ENCODE measurements at regions not wholly inside any gene's neighbourhood (a gene's known extent, or its start where the extent isn't known, plus 50 kb on each side); places are given as distances from the start of the nearest gene placed in this dataset.

- DNase-seq = no peak
These were observed 294.6 kb downstream of the CDH26 start for GRCh38 chr20:60252866-60253265.

GRCh38 chr20:60253471-60253870 lies 295.2 kb downstream of the CDH26 start:
- no peak for DNase-seq

GRCh38 chr20:60254901-60255411 lies 296.7 kb downstream of the CDH26 start:
- DNase-seq = no peak

- DNase-seq = no peak
These were observed 297.2 kb downstream of the CDH26 start for GRCh38 chr20:60255415-60255814.

GRCh38 chr20:60255866-60256265 lies 297.6 kb downstream of the CDH26 start:
- no peak for DNase-seq

GRCh38 chr20:60256811-60257210 lies 298.6 kb downstream of the CDH26 start:
- no peak for DNase-seq

GRCh38 chr20:60257671-60258070 lies 299.4 kb downstream of the CDH26 start:
- no peak for DNase-seq

GRCh38 chr20:60258255-60258863 lies 300.1 kb downstream of the CDH26 start:
- no peak for DNase-seq

- DNase-seq = no peak
These were observed 303.1 kb downstream of the CDH26 start for GRCh38 chr20:60261333-60261732.

GRCh38 chr20:60262967-60263603 lies 304.9 kb downstream of the CDH26 start:
- DNase-seq = no peak

GRCh38 chr20:60263725-60264709 lies 305.8 kb downstream of the CDH26 start:
- no peak for DNase-seq

- no peak for DNase-seq
These were observed 308.1 kb downstream of the CDH26 start for GRCh38 chr20:60266177-60266823.

GRCh38 chr20:60268491-60268890 lies 310.3 kb downstream of the CDH26 start:
- no peak for DNase-seq

GRCh38 chr20:60269573-60270162 lies 311.4 kb downstream of the CDH26 start:
- DNase-seq = no peak

- no peak for DNase-seq
These were observed 312.1 kb downstream of the CDH26 start for GRCh38 chr20:60270341-60270740.

GRCh38 chr20:60271597-60271996 lies 313.4 kb downstream of the CDH26 start:
- DNase-seq = no peak

GRCh38 chr20:60272790-60273189 lies 314.6 kb downstream of the CDH26 start:
- no peak for DNase-seq

GRCh38 chr20:60274717-60275116 lies 316.5 kb downstream of the CDH26 start:
- DNase-seq = no peak

GRCh38 chr20:60281295-60281694 lies 323.1 kb downstream of the CDH26 start:
- DNase-seq = no peak

- DNase-seq = no peak
These were observed 325.1 kb downstream of the CDH26 start for GRCh38 chr20:60283281-60283680.

GRCh38 chr20:60286764-60287163 lies 328.5 kb downstream of the CDH26 start:
- no peak for DNase-seq

- DNase-seq = no peak
These were observed 330.7 kb downstream of the CDH26 start for GRCh38 chr20:60288945-60289344.

All from left hindlimb (tissue), 1 donor.